Breast epithelium (tissue), 4 donors: ENCODE measurements at regions not wholly inside any gene's neighbourhood (a gene's known extent, or its start where the extent isn't known, plus 50 kb on each side); places are given as distances from the start of the nearest gene placed in this dataset.

Experiments used
- DNase-seq, 2 donors: peaks; one replicate each; pipeline ENCODE4 v3.0.0-alpha.2; 2019; ENCODE audit warnings: low spot score in 2 of 2
- H3K27ac ChIP-seq, 2 donors: fragments of 200-600 bp; sonication (generic) in 1 of 2; one replicate each; pipeline ENCODE4 v1.5.1; 2016 to 2019; ENCODE audit warnings: mild to moderate bottlenecking in 1 of 2
- H3K27me3 ChIP-seq, 2 donors: fragments of 200-600 bp; sonication (generic) in 1 of 2; one replicate each; pipeline versions ENCODE4 v1.5.1 to v1.6.0; 2017 to 2019; ENCODE audit warnings: control low read depth in 1 of 2, mild to moderate bottlenecking in 1 of 2
- H3K36me3 ChIP-seq: fragments of 200-600 bp; one replicate; pipeline ENCODE4 v1.5.1; 2019
- H3K4me1 ChIP-seq, 2 donors: fragments of 200-600 bp; sonication (generic); one replicate each; pipeline ENCODE4 v1.5.1; 2016 to 2019; ENCODE audit warnings: control low read depth in 1 of 2
- H3K4me3 ChIP-seq, 3 donors: fragments of 200-600 bp; sonication (generic); 1 replicate in 2 of 3; 2 replicates in 1 of 3; pipeline ENCODE4 v1.5.1; 2016 to 2019; ENCODE audit warnings: mild to moderate bottlenecking in 3 of 3, moderate library complexity in 2 of 3
- H3K9me3 ChIP-seq, 2 donors: fragments of 200-600 bp; sonication (generic) in 1 of 2; one replicate each; pipeline ENCODE4 v1.5.1; 2016 to 2019; ENCODE audit warnings: control low read depth in 1 of 2
- CTCF ChIP-seq, 3 donors: fragments of 450-650 bp; IDR thresholded peaks; one replicate each; pipeline ENCODE4 v1.5.1; 2016 to 2017; ENCODE audit warnings: antibody characterized with exemption in 3 of 3, mild to moderate bottlenecking in 3 of 3, moderate library complexity in 3 of 3
- POLR2A ChIP-seq: fragments of 450-650 bp; IDR thresholded peaks from one replicate; pipeline ENCODE4 v1.6.1; 2016; ENCODE audit warnings: antibody characterized with exemption, mild to moderate bottlenecking, moderate library complexity
- POLR2AphosphoS5 ChIP-seq, 3 donors: sonication (generic); formaldehyde crosslinking; IDR thresholded peaks; one replicate each; pipeline ENCODE4 v1.6.1; 2017; ENCODE audit warnings: antibody characterized with exemption in 3 of 3
- intact Hi-C: fragments of 100-400 bp; cut with DNase I; formaldehyde crosslinking; loops from one replicate; pipeline ENCODE4 v1.15.1; 2023; ENCODE audit warnings: low total_unique reads

GRCh38 chr1:221025501-221025900, 146.3 kb downstream of the HLX start:
- H3K27me3 ChIP-seq: no peaks in the 10 kb centered on the region
- no peak overlapping the region for H3K4me3 ChIP-seq
- no peak overlapping the region for H3K27ac ChIP-seq
- H3K36me3 ChIP-seq: no peaks in the 10 kb centered on the region
- DNase-seq: no peak
- H3K9me3 ChIP-seq: no peaks in the 10 kb centered on the region
- TF ChIP-seq CTCF (IDR thresholded peaks at IDR 0.05): no peak
- no peak for TF ChIP-seq POLR2A
- no peak for TF ChIP-seq POLR2AphosphoS5 (IDR thresholded peaks at IDR 0.05)
- no peaks in the 10 kb centered on the region for H3K4me1 ChIP-seq
- intact Hi-C loops: no loop called here

DNA sequence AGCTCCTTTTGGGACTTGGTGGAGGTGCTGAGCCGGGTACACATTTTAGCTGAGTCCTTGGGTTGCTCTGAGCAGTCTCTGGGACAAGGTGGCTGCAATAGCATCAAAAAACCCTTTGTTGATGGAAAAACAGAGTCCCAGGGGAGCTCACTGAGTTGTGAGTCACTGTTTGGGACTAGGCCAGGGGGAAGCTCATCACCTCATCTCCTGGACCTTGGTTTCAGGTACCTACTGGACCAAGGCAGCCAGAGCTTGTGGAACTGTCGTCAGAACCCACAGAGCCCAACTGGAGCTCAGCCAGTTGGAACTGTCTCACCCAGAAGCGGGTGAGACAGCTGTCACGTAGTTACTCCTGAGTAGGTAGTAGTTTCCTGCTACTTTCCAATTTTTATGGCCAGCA, 146.7 kb downstream of the HLX start:
- no peak overlapping the region for H3K4me3 ChIP-seq
- DNase-seq: peak in 1 of 2 donors; percentile 27
- no peaks in the 10 kb centered on the region for H3K9me3 ChIP-seq
- H3K36me3 ChIP-seq: no peaks in the 10 kb centered on the region
- no peak overlapping the region for H3K27ac ChIP-seq
- no peak for TF ChIP-seq CTCF (IDR thresholded peaks at IDR 0.05)
- TF ChIP-seq POLR2AphosphoS5 (IDR thresholded peaks at IDR 0.05): no peak
- no peak for TF ChIP-seq POLR2A
- intact Hi-C loops: no loop called here
- H3K4me1 ChIP-seq: no peaks in the 10 kb centered on the region
- H3K27me3 ChIP-seq: no peaks in the 10 kb centered on the region

GRCh38 chr1:221029981-221030649, 150.9 kb downstream of the HLX start:
- Histone ChIP-seq H3K4me3 (no peak overlapping the region), H3K27ac (no peak overlapping the region), H3K27me3 (no peaks in the 10 kb centered on the region), H3K36me3 (no peaks in the 10 kb centered on the region), H3K9me3 (no peaks in the 10 kb centered on the region), H3K4me1 (no peaks in the 10 kb centered on the region)
- TF ChIP-seq POLR2A: no peak
- TF ChIP-seq POLR2AphosphoS5 (IDR thresholded peaks at IDR 0.05): no peak
- no peak for TF ChIP-seq CTCF (IDR thresholded peaks at IDR 0.05)
- no peak for DNase-seq
- intact Hi-C loops: no loop called here

GRCh38 chr1:221030990-221031389, 151.7 kb downstream of the HLX start:
- TF ChIP-seq POLR2A: no peak
- TF ChIP-seq POLR2AphosphoS5 (IDR thresholded peaks at IDR 0.05): no peak
- TF ChIP-seq CTCF (IDR thresholded peaks at IDR 0.05): no peak
- no peaks in the 10 kb centered on the region for H3K27me3 ChIP-seq
- intact Hi-C loops: no loop called here

GRCh38 chr1:221031458-221032203, 152.4 kb downstream of the HLX start:
- Histone ChIP-seq H3K4me1 (no peaks in the 10 kb centered on the region), H3K9me3 (no peaks in the 10 kb centered on the region), H3K27ac (no peak overlapping the region), H3K36me3 (no peaks in the 10 kb centered on the region), H3K4me3 (no peak overlapping the region), H3K27me3 (no peaks in the 10 kb centered on the region)
- TF ChIP-seq POLR2A (no peak), CTCF (IDR thresholded peaks at IDR 0.05) (no peak), POLR2AphosphoS5 (IDR thresholded peaks at IDR 0.05) (no peak)
- intact Hi-C loops: no loop called here
- DNase-seq: no peak

More at GRCh38 chr1:221030990-221031389, 151.7 kb downstream of the HLX start:
- no peaks in the 10 kb centered on the region for H3K9me3 ChIP-seq
- no peaks in the 10 kb centered on the region for H3K36me3 ChIP-seq
- no peak overlapping the region for H3K4me3 ChIP-seq
- no peak for DNase-seq
- H3K4me1 ChIP-seq: no peaks in the 10 kb centered on the region
- no peak overlapping the region for H3K27ac ChIP-seq
